Colonic mucosa (tissue), 4 donors: ENCODE measurements at regions not wholly inside any gene's neighbourhood (a gene's known extent, or its start where the extent isn't known, plus 50 kb on each side); places are given as distances from the start of the nearest gene placed in this dataset.
"Not testable (repeated sequence)": the region's sequence is repeated elsewhere in the genome, so short reads cannot be mapped to it uniquely, and the experiment has no call there.

ENCODE experiments used
- DNase-seq: peaks from one replicate; pipeline ENCODE4 v3.0.0-alpha.2; 2020
- H3K27ac ChIP-seq: fragments of 200-600 bp; one replicate; pipeline ENCODE4 v1.8.0; 2021
- H3K27me3 ChIP-seq: fragments of 200-600 bp; one replicate; pipeline ENCODE4 v1.8.0; 2021
- H3K36me3 ChIP-seq: fragments of 200-600 bp; one replicate; pipeline ENCODE4 v1.8.0; 2021
- H3K4me1 ChIP-seq: fragments of 200-600 bp; one replicate; pipeline ENCODE4 v1.8.0; 2021; ENCODE audit warnings: mild to moderate bottlenecking
- H3K4me3 ChIP-seq: fragments of 200-600 bp; one replicate; pipeline ENCODE4 v1.8.0; 2021
- H3K9ac ChIP-seq, 2 donors: one replicate each; pipeline ENCODE4 v1.7.0; 2013; ENCODE audit warnings: control low read depth in 2 of 2, low read depth in 2 of 2, low read length in 2 of 2
- H3K9me3 ChIP-seq: fragments of 200-600 bp; one replicate; pipeline ENCODE4 v1.8.0; 2021
- CTCF ChIP-seq: fragments of 200-600 bp; IDR thresholded peaks from one replicate; pipeline ENCODE4 v1.8.0; 2022; ENCODE audit warnings: antibody characterized with exemption, mild to moderate bottlenecking
- intact Hi-C: fragments of 100-400 bp; cut with DNase I; formaldehyde crosslinking; loops from one replicate; pipeline ENCODE4 v1.14.1; 2022
- donor health status: healthy.
- donor health status: DM: no; HTN: no; CAD: no.
- donor health status: DM: no; HTN: no; CAD: no.

- TF ChIP-seq CTCF: no peak
- no peaks in the 10 kb centered on the region for H3K27me3 ChIP-seq
- no peaks in the 10 kb centered on the region for H3K4me1 ChIP-seq
- no peaks in the 10 kb centered on the region for H3K9me3 ChIP-seq
- DNase-seq: no peak
- no peak overlapping the region for H3K4me3 ChIP-seq
- no peak overlapping the region for H3K27ac ChIP-seq
- intact Hi-C loops: no loop called here
- H3K9ac ChIP-seq: no peak overlapping the region
- H3K36me3 ChIP-seq: no peaks in the 10 kb centered on the region
Measured at GRCh38 chr3:82378392-82378791, 616.9 kb upstream of the GBE1 start.

- Histone ChIP-seq H3K27me3 (no peaks in the 10 kb centered on the region), H3K9ac (no peak overlapping the region), H3K4me1 (no peaks in the 10 kb centered on the region), H3K36me3 (no peaks in the 10 kb centered on the region), H3K4me3 (no peak overlapping the region), H3K27ac (no peak overlapping the region), H3K9me3 (no peaks in the 10 kb centered on the region)
- DNase-seq: no peak
- intact Hi-C loops: no loop called here
- no peak for TF ChIP-seq CTCF
Measured at GRCh38 chr3:82376883-82377282, 615.4 kb upstream of the GBE1 start.

- intact Hi-C loops: not testable (repeated sequence)
Measured at GRCh38 chr3:82373833-82374232, 612.4 kb upstream of the GBE1 start.

GRCh38 chr3:82364827-82365226 lies 603.4 kb upstream of the GBE1 start:
- Histone ChIP-seq H3K9ac (no peak overlapping the region), H3K27me3 (no peaks in the 10 kb centered on the region), H3K36me3 (no peaks in the 10 kb centered on the region), H3K4me1 (no peaks in the 10 kb centered on the region), H3K9me3 (no peaks in the 10 kb centered on the region), H3K27ac (no peak overlapping the region), H3K4me3 (no peak overlapping the region)
- intact Hi-C loops: no loop called here
- no peak for DNase-seq
- no peak for TF ChIP-seq CTCF

More at GRCh38 chr3:82373833-82374232, 612.4 kb upstream of the GBE1 start:
- H3K27ac ChIP-seq, H3K9me3 ChIP-seq, H3K36me3 ChIP-seq, H3K9ac ChIP-seq, H3K4me3 ChIP-seq, DNase-seq, H3K27me3 ChIP-seq, H3K4me1 ChIP-seq: not testable (repeated sequence)

GRCh38 chr3:82363131-82363530 lies 601.7 kb upstream of the GBE1 start:
- H3K27ac ChIP-seq: no peak overlapping the region
- H3K36me3 ChIP-seq: no peaks in the 10 kb centered on the region
- no peaks in the 10 kb centered on the region for H3K27me3 ChIP-seq
- no peak overlapping the region for H3K9ac ChIP-seq
- no peak overlapping the region for H3K4me3 ChIP-seq
- H3K4me1 ChIP-seq: no peaks in the 10 kb centered on the region
- intact Hi-C loops: no loop called here
- DNase-seq: no peak
- no peaks in the 10 kb centered on the region for H3K9me3 ChIP-seq
- no peak for TF ChIP-seq CTCF

- intact Hi-C loops: no loop called here
- no peak overlapping the region for H3K9ac ChIP-seq
- no peaks in the 10 kb centered on the region for H3K4me1 ChIP-seq
- TF ChIP-seq CTCF: no peak
- H3K4me3 ChIP-seq: no peak overlapping the region
- H3K27me3 ChIP-seq: no peaks in the 10 kb centered on the region
- H3K27ac ChIP-seq: no peak overlapping the region
- no peak for DNase-seq
- no peaks in the 10 kb centered on the region for H3K9me3 ChIP-seq
- H3K36me3 ChIP-seq: no peaks in the 10 kb centered on the region
Measured at GRCh38 chr3:82355228-82355627, 593.8 kb upstream of the GBE1 start.
